Sigmoid colon (tissue), 4 donors: ENCODE measurements at regions not wholly inside any gene's neighbourhood (a gene's known extent, or its start where the extent isn't known, plus 50 kb on each side); places are given as distances from the start of the nearest gene placed in this dataset.

ENCODE experiments used
- EP300 ChIP-seq, 4 donors: sonication (generic); formaldehyde crosslinking; IDR thresholded peaks; one replicate each; pipeline ENCODE4 v1.6.1; 2017; ENCODE audit warnings: antibody characterized with exemption in 4 of 4
- POLR2A ChIP-seq, 2 donors: fragments of 450-650 bp; IDR thresholded peaks; one replicate each; pipeline ENCODE4 v1.6.1; 2016; ENCODE audit warnings: antibody characterized with exemption in 2 of 2, mild to moderate bottlenecking in 2 of 2, moderate library complexity in 2 of 2
- TF ChIP-seq, protein P1 (sequence below), 4 experiments: fragments of 450-650 bp in 3 of 4; fragments of 200-600 bp in 1 of 4; IDR thresholded peaks; one replicate each; pipeline ENCODE4 v1.5.1; 2016 to 2019; ENCODE audit warnings: antibody characterized with exemption in 4 of 4, mild to moderate bottlenecking in 3 of 4, moderate library complexity in 2 of 4

DNA sequence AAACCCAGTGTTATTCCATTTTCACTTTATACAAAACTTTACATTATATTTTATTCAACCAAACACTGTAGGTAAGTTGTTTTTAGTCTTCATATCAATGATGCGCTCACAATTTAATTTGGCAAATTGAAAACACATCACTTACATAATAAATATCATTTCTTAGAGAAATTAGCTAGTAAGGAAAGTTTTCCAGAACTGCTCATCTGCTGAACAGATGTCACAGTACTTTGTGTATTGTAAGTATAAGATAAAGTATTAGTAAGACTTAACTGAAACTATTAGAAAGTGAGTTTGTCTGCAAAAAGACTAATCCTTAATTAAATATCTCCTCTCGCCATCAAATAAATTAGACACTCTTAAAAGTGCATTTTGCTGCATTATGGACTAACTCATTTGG, 108.7 kb upstream of the PACRGL start:
- TF ChIP-seq, protein P1, sequence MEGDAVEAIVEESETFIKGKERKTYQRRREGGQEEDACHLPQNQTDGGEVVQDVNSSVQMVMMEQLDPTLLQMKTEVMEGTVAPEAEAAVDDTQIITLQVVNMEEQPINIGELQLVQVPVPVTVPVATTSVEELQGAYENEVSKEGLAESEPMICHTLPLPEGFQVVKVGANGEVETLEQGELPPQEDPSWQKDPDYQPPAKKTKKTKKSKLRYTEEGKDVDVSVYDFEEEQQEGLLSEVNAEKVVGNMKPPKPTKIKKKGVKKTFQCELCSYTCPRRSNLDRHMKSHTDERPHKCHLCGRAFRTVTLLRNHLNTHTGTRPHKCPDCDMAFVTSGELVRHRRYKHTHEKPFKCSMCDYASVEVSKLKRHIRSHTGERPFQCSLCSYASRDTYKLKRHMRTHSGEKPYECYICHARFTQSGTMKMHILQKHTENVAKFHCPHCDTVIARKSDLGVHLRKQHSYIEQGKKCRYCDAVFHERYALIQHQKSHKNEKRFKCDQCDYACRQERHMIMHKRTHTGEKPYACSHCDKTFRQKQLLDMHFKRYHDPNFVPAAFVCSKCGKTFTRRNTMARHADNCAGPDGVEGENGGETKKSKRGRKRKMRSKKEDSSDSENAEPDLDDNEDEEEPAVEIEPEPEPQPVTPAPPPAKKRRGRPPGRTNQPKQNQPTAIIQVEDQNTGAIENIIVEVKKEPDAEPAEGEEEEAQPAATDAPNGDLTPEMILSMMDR (IDR thresholded peaks at IDR 0.05) = no peak
- TF ChIP-seq EP300 (IDR thresholded peaks at IDR 0.05) (no peak), POLR2A (IDR thresholded peaks at IDR 0.05) (no peak)
